GM23338 (cell line): ENCODE measurements at regions not wholly inside any gene's neighbourhood (a gene's known extent, or its start where the extent isn't known, plus 50 kb on each side); places are given as distances from the start of the nearest gene placed in this dataset.
"Not testable (repeated sequence)": the region's sequence is repeated elsewhere in the genome, so short reads cannot be mapped to it uniquely, and the experiment has no call there.

Experiments used
- ATAC-seq: fragments of 200-7000 bp; cut with Tn5 transposase; 3 replicates; pipeline ENCODE4 v1.9.1; 2020
- DNase-seq: peaks from one replicate; pipeline ENCODE4 v3.0.0-alpha.2; 2015; ENCODE audit warnings: low spot score
- H2AFZ ChIP-seq: fragments of 200-600 bp; sonication (generic); 2 replicates; pipeline ENCODE4 v1.8.0; 2016; ENCODE audit warnings: antibody characterized with exemption, mild to moderate bottlenecking, moderate library complexity
- H3F3A ChIP-seq: fragments of 200-600 bp; sonication (generic); replicated peaks from 2 replicates; pipeline ENCODE4 v1.8.0; 2017; ENCODE audit warnings: antibody characterized with exemption, mixed run types, low read depth
- H3K27ac ChIP-seq: fragments of 200-600 bp; sonication (generic); 2 replicates; pipeline ENCODE4 v1.6.1; 2016; ENCODE audit warnings: low read depth
- H3K27me3 ChIP-seq: fragments of 200-600 bp; sonication (generic); 2 replicates; pipeline ENCODE4 v1.8.0; 2016; ENCODE audit warnings: mild to moderate bottlenecking, mixed run types, moderate library complexity; ENCODE audit not compliant: insufficient read depth
- H3K36me3 ChIP-seq: fragments of 200-600 bp; sonication (generic); 2 replicates; pipeline ENCODE4 v1.8.0; 2016; ENCODE audit warnings: mild to moderate bottlenecking; ENCODE audit not compliant: insufficient read depth
- H3K4me1 ChIP-seq: fragments of 200-600 bp; sonication (generic); 2 replicates; pipeline ENCODE4 v1.8.0; 2016; ENCODE audit warnings: mild to moderate bottlenecking, moderate library complexity; ENCODE audit not compliant: insufficient read depth
- H3K4me2 ChIP-seq: fragments of 200-600 bp; sonication (generic); 2 replicates; pipeline ENCODE4 v1.7.1; 2017; ENCODE audit warnings: mixed run types
- H3K4me3 ChIP-seq: fragments of 200-600 bp; sonication (generic); 2 replicates; pipeline ENCODE4 v1.6.1; 2016; ENCODE audit warnings: mixed run types
- H3K79me2 ChIP-seq: fragments of 200-600 bp; sonication (generic); replicated peaks from 2 replicates; pipeline ENCODE4 v1.8.0; 2017; ENCODE audit warnings: mild to moderate bottlenecking; ENCODE audit not compliant: insufficient read depth
- H3K9me2 ChIP-seq: fragments of 200-600 bp; sonication (generic); 2 replicates; pipeline ENCODE4 v1.8.0; 2017; ENCODE audit not compliant: insufficient read depth
- H4K20me1 ChIP-seq: fragments of 200-600 bp; sonication (generic); replicated peaks from 2 replicates; pipeline ENCODE4 v1.8.0; 2017; ENCODE audit warnings: mild to moderate bottlenecking; ENCODE audit not compliant: insufficient read depth
- H3K27ac Mint-ChIP-seq: 2 replicates; pipeline ENCODE4 v1.8.0; 2020; ENCODE audit warnings: inconsistent platforms, mild to moderate bottlenecking, moderate library complexity, mixed read lengths
- H3K27me3 Mint-ChIP-seq: 3 replicates; pipeline ENCODE4 v1.8.0; 2022; ENCODE audit warnings: low read depth, mild to moderate bottlenecking, moderate library complexity, mixed read lengths, inconsistent platforms; ENCODE audit not compliant: insufficient read depth, poor library complexity
- H3K36me3 Mint-ChIP-seq: 3 replicates; pipeline ENCODE4 v1.8.0; 2021; ENCODE audit warnings: low read depth, mild to moderate bottlenecking, inconsistent platforms, moderate library complexity, mixed read lengths
- H3K4me1 Mint-ChIP-seq: 3 replicates; pipeline ENCODE4 v1.8.0; 2020; ENCODE audit warnings: mild to moderate bottlenecking, inconsistent platforms, mixed read lengths
- H3K4me3 Mint-ChIP-seq: 3 replicates; pipeline ENCODE4 v1.8.0; 2021; ENCODE audit warnings: moderate library complexity, mild to moderate bottlenecking, inconsistent platforms, mixed read lengths
- H3K9me3 Mint-ChIP-seq: 3 replicates; pipeline ENCODE4 v1.8.0; 2020; ENCODE audit warnings: moderate library complexity, mild to moderate bottlenecking, inconsistent platforms, mixed read lengths
- CREB1 ChIP-seq: fragments of 250-450 bp; sonication (Bioruptor Pico); IDR thresholded peaks from 2 replicates; pipeline ENCODE4 v1.5.0; 2020; ENCODE audit warnings: low read depth, mild to moderate bottlenecking, moderate library complexity
- CTCF ChIP-seq, 2 experiments: fragments of 200-600 bp in 1 of 2; sonication (generic) in 1 of 2; conservative IDR thresholded peaks; 2 replicates each; pipeline versions ENCODE4 v1.5.1 to v1.6.1; 2016 to 2017; ENCODE audit warnings: antibody characterized with exemption in 2 of 2, low read depth in 2 of 2, mild to moderate bottlenecking in 2 of 2, moderate library complexity in 1 of 2
- ETS1 ChIP-seq: IDR thresholded peaks from 2 replicates; pipeline ENCODE4 v1.6.1; 2016; ENCODE audit warnings: antibody characterized with exemption
- EZH2 ChIP-seq: fragments of 200-600 bp; sonication (generic); IDR thresholded peaks from one replicate; pipeline ENCODE4 v1.8.0; 2017; ENCODE audit warnings: antibody characterized with exemption, mild to moderate bottlenecking, low read depth; ENCODE audit not compliant: unreplicated experiment
- JUNB ChIP-seq: IDR thresholded peaks from one replicate; pipeline ENCODE4 v1.6.1; 2016; ENCODE audit warnings: antibody characterized with exemption; ENCODE audit not compliant: unreplicated experiment
- NANOG ChIP-seq: IDR thresholded peaks from 2 replicates; pipeline ENCODE4 v1.6.1; 2016; ENCODE audit warnings: antibody characterized with exemption, borderline replicate concordance
- POLR2AphosphoS5 ChIP-seq: IDR thresholded peaks from 2 replicates; pipeline ENCODE4 v1.6.1; 2016; ENCODE audit warnings: antibody characterized with exemption, low read depth

GRCh38 chr1:104329278-104329677, 579.6 kb downstream of the AMY1C start (continued):
- TF ChIP-seq ETS1 (no peak), CREB1 (CRISPR knock-in tag) (no peak)

GRCh38 chr1:104331763-104332162, 582.1 kb downstream of the AMY1C start:
- Mint-ChIP-seq H3K27ac (no peak overlapping the region), H3K9me3 (peaks cover under 1% of the 10 kb centered on the region; the same call in 2 of the 3 replicates), H3K27me3 (no peaks in the 10 kb centered on the region), H3K4me1 (no peaks in the 10 kb centered on the region), H3K4me3 (no peak overlapping the region), H3K36me3 (0 out of 3 replicates have a peak, but pooled peaks cover under 1% of the 10 kb centered on the region)
- ATAC-seq (no peak), DNase-seq (no peak)
- Histone ChIP-seq H3K4me2 (no peak overlapping the region), H3K9me2 (no peaks in the 10 kb centered on the region), H4K20me1 (no peaks in the 10 kb centered on the region), H3K36me3 (no peaks in the 10 kb centered on the region), H3K4me3 (no peak overlapping the region), H3K79me2 (no peaks in the 10 kb centered on the region), H3K4me1 (no peaks in the 10 kb centered on the region), H3K27me3 (no peaks in the 10 kb centered on the region), H2AFZ (no peak overlapping the region), H3F3A (no peaks in the 10 kb centered on the region), H3K27ac (no peak overlapping the region)
- no peak for TF ChIP-seq EZH2
- no peak for TF ChIP-seq ETS1
- no peak for TF ChIP-seq NANOG

GRCh38 chr1:104337927-104338326, 588.2 kb downstream of the AMY1C start:
- not testable (repeated sequence) for H3K79me2 ChIP-seq, H3F3A ChIP-seq, H3K4me1 Mint-ChIP-seq, H3K36me3 Mint-ChIP-seq, DNase-seq, ATAC-seq, H3K9me2 ChIP-seq, H3K4me1 ChIP-seq, H3K4me3 ChIP-seq, H3K36me3 ChIP-seq, H3K4me2 ChIP-seq, H3K4me3 Mint-ChIP-seq, H3K27me3 ChIP-seq, H3K27ac Mint-ChIP-seq, H3K27ac ChIP-seq, H2AFZ ChIP-seq, H3K27me3 Mint-ChIP-seq, H4K20me1 ChIP-seq, H3K9me3 Mint-ChIP-seq

GRCh38 chr1:104341944-104342343, 592.2 kb downstream of the AMY1C start:
- Histone ChIP-seq H3K79me2 (no peaks in the 10 kb centered on the region), H3K4me3 (no peak overlapping the region), H3K27ac (no peak overlapping the region), H3K4me1 (no peaks in the 10 kb centered on the region), H4K20me1 (no peaks in the 10 kb centered on the region), H3K36me3 (no peaks in the 10 kb centered on the region), H3K27me3 (no peaks in the 10 kb centered on the region), H3F3A (no peaks in the 10 kb centered on the region), H2AFZ (no peak overlapping the region), H3K4me2 (no peak overlapping the region), H3K9me2 (no peaks in the 10 kb centered on the region)
- H3K27ac Mint-ChIP-seq: no peak overlapping the region
- DNase-seq: no peak
- no peaks in the 10 kb centered on the region for H3K4me1 Mint-ChIP-seq
- no peak for TF ChIP-seq POLR2AphosphoS5
- no peak for TF ChIP-seq CREB1 (CRISPR knock-in tag)
- no peak for TF ChIP-seq ETS1
- no peak for TF ChIP-seq JUNB
- no peak for TF ChIP-seq EZH2
- no peak for TF ChIP-seq CTCF (conservative IDR thresholded peaks at IDR 0.05; ENCODE audit: low read depth in 2 of 2)
- no peaks in the 10 kb centered on the region for H3K27me3 Mint-ChIP-seq
- peaks cover 2% of the 10 kb centered on the region; the same call in 1 of the 3 replicates for H3K9me3 Mint-ChIP-seq
- H3K36me3 Mint-ChIP-seq: peaks cover 2% of the 10 kb centered on the region; the same call in 1 of the 3 replicates
- no peak for ATAC-seq
- no peak overlapping the region for H3K4me3 Mint-ChIP-seq
